GM23338 (cell line): ENCODE measurements at regions not wholly inside any gene's neighbourhood (a gene's known extent, or its start where the extent isn't known, plus 50 kb on each side); places are given as distances from the start of the nearest gene placed in this dataset.
A peak's percentile ranks its signal among the peaks of the same experiment; 100 is the strongest.

Experiments used
- ATAC-seq: fragments of 200-7000 bp; cut with Tn5 transposase; 3 replicates; pipeline ENCODE4 v1.9.1; 2020
- DNase-seq: peaks from one replicate; pipeline ENCODE4 v3.0.0-alpha.2; 2015; ENCODE audit warnings: low spot score
- H2AFZ ChIP-seq: fragments of 200-600 bp; sonication (generic); 2 replicates; pipeline ENCODE4 v1.8.0; 2016; ENCODE audit warnings: antibody characterized with exemption, mild to moderate bottlenecking, moderate library complexity
- H3F3A ChIP-seq: fragments of 200-600 bp; sonication (generic); replicated peaks from 2 replicates; pipeline ENCODE4 v1.8.0; 2017; ENCODE audit warnings: antibody characterized with exemption, mixed run types, low read depth
- H3K27ac ChIP-seq: fragments of 200-600 bp; sonication (generic); 2 replicates; pipeline ENCODE4 v1.6.1; 2016; ENCODE audit warnings: low read depth
- H3K27me3 ChIP-seq: fragments of 200-600 bp; sonication (generic); 2 replicates; pipeline ENCODE4 v1.8.0; 2016; ENCODE audit warnings: mild to moderate bottlenecking, mixed run types, moderate library complexity; ENCODE audit not compliant: insufficient read depth
- H3K36me3 ChIP-seq: fragments of 200-600 bp; sonication (generic); 2 replicates; pipeline ENCODE4 v1.8.0; 2016; ENCODE audit warnings: mild to moderate bottlenecking; ENCODE audit not compliant: insufficient read depth
- H3K4me1 ChIP-seq: fragments of 200-600 bp; sonication (generic); 2 replicates; pipeline ENCODE4 v1.8.0; 2016; ENCODE audit warnings: mild to moderate bottlenecking, moderate library complexity; ENCODE audit not compliant: insufficient read depth
- H3K4me2 ChIP-seq: fragments of 200-600 bp; sonication (generic); 2 replicates; pipeline ENCODE4 v1.7.1; 2017; ENCODE audit warnings: mixed run types
- H3K4me3 ChIP-seq: fragments of 200-600 bp; sonication (generic); 2 replicates; pipeline ENCODE4 v1.6.1; 2016; ENCODE audit warnings: mixed run types
- H3K79me2 ChIP-seq: fragments of 200-600 bp; sonication (generic); replicated peaks from 2 replicates; pipeline ENCODE4 v1.8.0; 2017; ENCODE audit warnings: mild to moderate bottlenecking; ENCODE audit not compliant: insufficient read depth
- H3K9me2 ChIP-seq: fragments of 200-600 bp; sonication (generic); 2 replicates; pipeline ENCODE4 v1.8.0; 2017; ENCODE audit not compliant: insufficient read depth
- H4K20me1 ChIP-seq: fragments of 200-600 bp; sonication (generic); replicated peaks from 2 replicates; pipeline ENCODE4 v1.8.0; 2017; ENCODE audit warnings: mild to moderate bottlenecking; ENCODE audit not compliant: insufficient read depth
- H3K27ac Mint-ChIP-seq: 2 replicates; pipeline ENCODE4 v1.8.0; 2020; ENCODE audit warnings: inconsistent platforms, mild to moderate bottlenecking, moderate library complexity, mixed read lengths
- H3K27me3 Mint-ChIP-seq: 3 replicates; pipeline ENCODE4 v1.8.0; 2022; ENCODE audit warnings: low read depth, mild to moderate bottlenecking, moderate library complexity, mixed read lengths, inconsistent platforms; ENCODE audit not compliant: insufficient read depth, poor library complexity
- H3K36me3 Mint-ChIP-seq: 3 replicates; pipeline ENCODE4 v1.8.0; 2021; ENCODE audit warnings: low read depth, mild to moderate bottlenecking, inconsistent platforms, moderate library complexity, mixed read lengths
- H3K4me1 Mint-ChIP-seq: 3 replicates; pipeline ENCODE4 v1.8.0; 2020; ENCODE audit warnings: mild to moderate bottlenecking, inconsistent platforms, mixed read lengths
- H3K4me3 Mint-ChIP-seq: 3 replicates; pipeline ENCODE4 v1.8.0; 2021; ENCODE audit warnings: moderate library complexity, mild to moderate bottlenecking, inconsistent platforms, mixed read lengths
- H3K9me3 Mint-ChIP-seq: 3 replicates; pipeline ENCODE4 v1.8.0; 2020; ENCODE audit warnings: moderate library complexity, mild to moderate bottlenecking, inconsistent platforms, mixed read lengths
- CREB1 ChIP-seq: fragments of 250-450 bp; sonication (Bioruptor Pico); IDR thresholded peaks from 2 replicates; pipeline ENCODE4 v1.5.0; 2020; ENCODE audit warnings: low read depth, mild to moderate bottlenecking, moderate library complexity
- CTCF ChIP-seq, 2 experiments: fragments of 200-600 bp in 1 of 2; sonication (generic) in 1 of 2; conservative IDR thresholded peaks; 2 replicates each; pipeline versions ENCODE4 v1.5.1 to v1.6.1; 2016 to 2017; ENCODE audit warnings: antibody characterized with exemption in 2 of 2, low read depth in 2 of 2, mild to moderate bottlenecking in 2 of 2, moderate library complexity in 1 of 2
- ETS1 ChIP-seq: IDR thresholded peaks from 2 replicates; pipeline ENCODE4 v1.6.1; 2016; ENCODE audit warnings: antibody characterized with exemption
- EZH2 ChIP-seq: fragments of 200-600 bp; sonication (generic); IDR thresholded peaks from one replicate; pipeline ENCODE4 v1.8.0; 2017; ENCODE audit warnings: antibody characterized with exemption, mild to moderate bottlenecking, low read depth; ENCODE audit not compliant: unreplicated experiment
- EZH2phosphoT487 ChIP-seq: fragments of 200-600 bp; sonication (generic); IDR thresholded peaks from one replicate; pipeline ENCODE4 v1.8.1; 2018; ENCODE audit warnings: antibody characterized with exemption; ENCODE audit not compliant: unreplicated experiment
- JUNB ChIP-seq: IDR thresholded peaks from one replicate; pipeline ENCODE4 v1.6.1; 2016; ENCODE audit warnings: antibody characterized with exemption; ENCODE audit not compliant: unreplicated experiment
- NANOG ChIP-seq: IDR thresholded peaks from 2 replicates; pipeline ENCODE4 v1.6.1; 2016; ENCODE audit warnings: antibody characterized with exemption, borderline replicate concordance
- POLR2AphosphoS5 ChIP-seq: IDR thresholded peaks from 2 replicates; pipeline ENCODE4 v1.6.1; 2016; ENCODE audit warnings: antibody characterized with exemption, low read depth
- STAT1 ChIP-seq: IDR thresholded peaks from one replicate; pipeline ENCODE4 v1.6.1; 2016; ENCODE audit warnings: antibody characterized with exemption; ENCODE audit not compliant: unreplicated experiment
- ZNF114 ChIP-seq: fragments of 250-450 bp; sonication (Bioruptor Pico); IDR thresholded peaks from 2 replicates; pipeline ENCODE4 v1.5.0; 2020; ENCODE audit warnings: mild to moderate bottlenecking, moderate library complexity
- ZNF331 ChIP-seq: fragments of 250-450 bp; sonication (Bioruptor Pico); IDR thresholded peaks from 2 replicates; pipeline ENCODE4 v1.5.0; 2020; ENCODE audit warnings: low read depth, mild to moderate bottlenecking, moderate library complexity
- TF ChIP-seq, protein P1 (sequence below): IDR thresholded peaks from one replicate; pipeline ENCODE4 v1.6.1; 2018; ENCODE audit warnings: antibody characterized with exemption; ENCODE audit not compliant: unreplicated experiment

DNA sequence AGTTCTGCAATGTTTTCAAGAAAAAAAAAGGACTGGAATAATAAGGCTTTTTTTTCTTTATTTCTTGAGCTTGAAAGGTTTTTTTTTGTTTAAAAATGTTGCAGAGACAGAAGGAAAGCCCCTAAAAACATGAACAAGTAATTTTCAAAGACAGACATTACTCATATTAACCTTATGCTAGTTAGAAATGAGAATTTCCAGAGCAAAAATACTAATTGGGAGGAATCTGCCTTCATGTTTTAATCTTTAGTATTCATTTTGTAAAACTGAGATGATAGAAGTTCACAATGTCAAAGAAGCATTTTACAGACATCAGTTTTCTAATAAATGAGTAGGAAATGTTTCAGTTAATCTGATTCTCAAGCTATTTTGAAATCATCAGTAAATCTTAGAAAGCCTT is 1805.3 kb downstream of the PCDH7 start (continued):
- TF ChIP-seq, protein P1, sequence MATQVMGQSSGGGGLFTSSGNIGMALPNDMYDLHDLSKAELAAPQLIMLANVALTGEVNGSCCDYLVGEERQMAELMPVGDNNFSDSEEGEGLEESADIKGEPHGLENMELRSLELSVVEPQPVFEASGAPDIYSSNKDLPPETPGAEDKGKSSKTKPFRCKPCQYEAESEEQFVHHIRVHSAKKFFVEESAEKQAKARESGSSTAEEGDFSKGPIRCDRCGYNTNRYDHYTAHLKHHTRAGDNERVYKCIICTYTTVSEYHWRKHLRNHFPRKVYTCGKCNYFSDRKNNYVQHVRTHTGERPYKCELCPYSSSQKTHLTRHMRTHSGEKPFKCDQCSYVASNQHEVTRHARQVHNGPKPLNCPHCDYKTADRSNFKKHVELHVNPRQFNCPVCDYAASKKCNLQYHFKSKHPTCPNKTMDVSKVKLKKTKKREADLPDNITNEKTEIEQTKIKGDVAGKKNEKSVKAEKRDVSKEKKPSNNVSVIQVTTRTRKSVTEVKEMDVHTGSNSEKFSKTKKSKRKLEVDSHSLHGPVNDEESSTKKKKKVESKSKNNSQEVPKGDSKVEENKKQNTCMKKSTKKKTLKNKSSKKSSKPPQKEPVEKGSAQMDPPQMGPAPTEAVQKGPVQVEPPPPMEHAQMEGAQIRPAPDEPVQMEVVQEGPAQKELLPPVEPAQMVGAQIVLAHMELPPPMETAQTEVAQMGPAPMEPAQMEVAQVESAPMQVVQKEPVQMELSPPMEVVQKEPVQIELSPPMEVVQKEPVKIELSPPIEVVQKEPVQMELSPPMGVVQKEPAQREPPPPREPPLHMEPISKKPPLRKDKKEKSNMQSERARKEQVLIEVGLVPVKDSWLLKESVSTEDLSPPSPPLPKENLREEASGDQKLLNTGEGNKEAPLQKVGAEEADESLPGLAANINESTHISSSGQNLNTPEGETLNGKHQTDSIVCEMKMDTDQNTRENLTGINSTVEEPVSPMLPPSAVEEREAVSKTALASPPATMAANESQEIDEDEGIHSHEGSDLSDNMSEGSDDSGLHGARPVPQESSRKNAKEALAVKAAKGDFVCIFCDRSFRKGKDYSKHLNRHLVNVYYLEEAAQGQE, result no peak
- no peak for TF ChIP-seq ETS1
- TF ChIP-seq EZH2phosphoT487, result no peak
- TF ChIP-seq ZNF331 (CRISPR knock-in tag), result no peak
- no peak for TF ChIP-seq EZH2
- no peak for TF ChIP-seq NANOG

DNA sequence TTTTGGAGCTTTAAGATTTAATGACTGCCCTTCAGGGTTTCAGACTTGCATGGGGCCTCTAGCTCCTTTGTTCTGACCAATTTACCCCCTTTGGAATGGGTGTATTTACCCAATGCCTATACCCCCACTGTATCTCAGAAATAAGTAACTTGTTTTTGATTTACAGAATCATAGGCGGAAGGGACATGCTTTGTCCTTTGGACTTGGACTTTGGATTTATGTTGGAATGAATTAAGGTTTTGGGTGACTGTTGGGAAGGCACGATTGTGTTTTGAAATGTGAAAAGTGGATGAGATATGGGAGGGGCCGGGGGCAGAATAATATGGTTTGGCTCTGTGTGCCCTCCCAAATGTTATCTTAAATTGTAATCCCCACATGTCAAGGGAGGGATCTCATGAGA is 1824.7 kb downstream of the PCDH7 start:
- Mint-ChIP-seq H3K4me3 (no peak overlapping the region), H3K36me3 (peaks cover 7% of the 10 kb centered on the region), H3K9me3 (peaks cover 10% of the 10 kb centered on the region), H3K27ac (0 out of 2 replicates have a peak overlapping the region, but pooled peaks have one; percentile 4), H3K27me3 (no peaks in the 10 kb centered on the region), H3K4me1 (no peaks in the 10 kb centered on the region)
- no peaks in the 10 kb centered on the region for H3K36me3 ChIP-seq
- no peaks in the 10 kb centered on the region for H4K20me1 ChIP-seq
- H3K27ac ChIP-seq, result no peak overlapping the region
- H3K27me3 ChIP-seq, result no peaks in the 10 kb centered on the region
- H3K9me2 ChIP-seq, result no peaks in the 10 kb centered on the region
- H3K79me2 ChIP-seq, result no peaks in the 10 kb centered on the region
- no peak overlapping the region for H2AFZ ChIP-seq
- no peak for ATAC-seq
- H3K4me2 ChIP-seq, result no peak overlapping the region
- H3K4me1 ChIP-seq, result no peaks in the 10 kb centered on the region
- H3K4me3 ChIP-seq, result no peak overlapping the region
- no peak for DNase-seq
- no peaks in the 10 kb centered on the region for H3F3A ChIP-seq
- no peak for TF ChIP-seq ZNF331 (CRISPR knock-in tag)
- no peak for TF ChIP-seq EZH2
- no peak for TF ChIP-seq STAT1
- TF ChIP-seq ZNF114 (CRISPR knock-in tag), result no peak
- no peak for TF ChIP-seq ETS1
- no peak for TF ChIP-seq NANOG
- TF ChIP-seq, protein P1, result no peak
- no peak for TF ChIP-seq CTCF (conservative IDR thresholded peaks at IDR 0.05; ENCODE audit: low read depth in 2 of 2)
- TF ChIP-seq JUNB, result no peak
- TF ChIP-seq POLR2AphosphoS5, result no peak
- TF ChIP-seq CREB1 (CRISPR knock-in tag), result no peak
- no peak for TF ChIP-seq EZH2phosphoT487
